AG08395 (cell line): ENCODE measurements at regions not wholly inside any gene's neighbourhood (a gene's known extent, or its start where the extent isn't known, plus 50 kb on each side); places are given as distances from the start of the nearest gene placed in this dataset.

Source experiments
- DNase-seq: peaks from one replicate; pipeline ENCODE4 v3.0.0; 2012; ENCODE audit warnings: mixed read lengths, low spot score

DNA sequence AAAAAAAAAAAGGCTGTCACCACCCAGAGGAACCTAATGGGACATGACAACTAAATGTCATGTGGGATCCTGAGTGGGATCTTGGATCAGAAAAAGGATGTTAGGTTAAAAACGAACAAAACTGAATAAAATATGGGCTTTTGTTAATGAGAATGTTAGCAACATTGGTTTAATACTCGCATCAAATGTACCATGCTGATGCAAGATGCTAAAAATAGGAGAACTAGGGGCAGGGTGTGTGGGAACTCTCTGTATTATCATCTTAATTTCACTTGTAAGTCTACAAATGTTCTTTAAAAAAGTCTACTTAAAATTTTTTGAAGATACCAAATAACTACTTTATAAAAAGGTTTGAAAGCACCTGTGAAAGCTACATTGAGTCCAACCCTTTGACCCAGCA, 88.8 kb upstream of the PRR5 start:
- DNase-seq = no peak

- DNase-seq = no peak
Measured at GRCh38 chr22:44611880-44612496, 90.0 kb upstream of the PRR5 start.

DNA sequence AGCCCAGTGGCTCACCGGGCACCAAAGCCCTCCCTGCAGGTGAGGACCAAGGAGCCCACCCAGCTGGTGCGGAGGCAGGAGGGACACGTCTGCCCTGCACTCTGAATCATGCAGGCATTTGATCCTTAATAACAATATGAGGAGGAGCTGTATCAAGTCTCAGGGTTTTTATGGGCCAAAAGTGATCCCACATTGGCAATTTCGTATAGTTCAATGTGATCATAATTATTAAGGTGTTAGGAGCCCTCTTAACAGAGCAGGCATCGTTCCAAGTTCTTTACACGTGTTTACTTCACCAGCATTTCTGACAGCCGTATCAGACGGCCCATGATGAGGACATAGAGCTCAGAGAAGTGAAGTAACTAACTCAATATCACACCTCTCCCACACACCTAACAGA, 91.9 kb upstream of the PRR5 start:
- DNase-seq = no peak

DNA sequence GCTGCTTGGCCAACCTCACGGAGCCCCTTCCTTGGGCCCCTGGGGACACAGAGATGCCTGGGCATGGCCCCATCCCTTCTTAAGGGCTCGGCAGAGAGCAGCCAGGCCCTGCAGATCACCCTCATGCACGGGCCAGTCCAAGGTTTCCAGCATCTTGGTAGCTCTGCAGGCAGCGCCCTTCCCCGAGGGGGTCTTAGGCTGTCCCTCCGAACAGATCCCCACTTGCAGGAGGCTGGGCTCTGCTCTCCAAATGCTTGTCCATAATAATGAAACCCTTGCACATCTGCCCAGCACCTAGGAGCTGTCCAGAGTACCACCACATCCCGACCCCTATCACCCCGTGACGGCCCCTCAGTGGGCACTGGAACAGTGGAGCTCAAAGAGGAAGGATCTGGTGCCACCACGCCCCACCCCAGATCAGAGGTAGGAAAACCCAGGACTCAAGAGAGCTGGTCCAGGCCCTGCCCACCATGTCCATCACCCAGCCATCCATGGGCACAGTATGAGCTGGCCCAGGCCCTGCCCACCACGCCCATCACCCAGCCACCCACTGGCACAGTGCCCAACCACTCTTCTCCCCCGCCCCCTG, 92.5 kb upstream of the PRR5 start:
- no peak for DNase-seq

DNA sequence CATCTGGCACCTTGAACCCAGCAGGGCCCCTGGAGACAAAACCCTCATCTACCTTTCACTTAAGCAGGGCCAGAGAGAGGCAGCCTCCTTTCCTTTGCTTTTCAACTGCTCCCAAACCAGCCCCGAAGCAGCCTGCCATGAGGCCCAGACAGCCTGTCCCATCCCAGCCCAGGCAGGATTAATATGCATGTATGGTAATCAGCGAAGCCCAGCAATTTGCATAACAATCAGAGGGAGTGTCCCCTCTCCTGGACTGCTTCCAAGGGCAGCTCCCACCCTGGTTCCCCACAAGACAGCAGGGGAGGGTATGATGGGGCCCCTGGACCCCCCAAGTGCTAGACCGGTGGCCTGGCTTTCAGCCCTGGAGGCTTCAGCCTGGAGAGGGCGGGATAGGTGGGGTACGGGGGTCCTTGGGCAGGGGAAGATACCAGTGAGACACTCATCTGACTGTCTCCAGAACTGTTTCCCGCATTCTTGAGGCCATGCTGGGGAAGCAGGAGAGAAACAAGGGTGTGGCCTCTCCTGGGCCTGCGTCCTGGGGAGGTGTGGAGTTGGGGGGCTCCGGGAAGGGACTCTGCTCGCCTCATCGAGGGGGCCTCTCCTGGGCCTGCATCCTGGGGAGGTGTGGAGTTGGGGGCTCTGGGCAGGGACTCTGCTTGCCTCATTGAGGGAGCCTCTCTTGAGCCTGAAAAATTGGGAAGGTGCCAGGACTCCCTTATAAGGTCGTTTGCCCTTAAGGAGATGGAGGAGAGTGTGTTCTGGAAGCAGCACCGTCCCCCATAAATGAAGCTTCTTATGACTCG, 93.2 kb upstream of the PRR5 start:
- DNase-seq = no peak

DNA sequence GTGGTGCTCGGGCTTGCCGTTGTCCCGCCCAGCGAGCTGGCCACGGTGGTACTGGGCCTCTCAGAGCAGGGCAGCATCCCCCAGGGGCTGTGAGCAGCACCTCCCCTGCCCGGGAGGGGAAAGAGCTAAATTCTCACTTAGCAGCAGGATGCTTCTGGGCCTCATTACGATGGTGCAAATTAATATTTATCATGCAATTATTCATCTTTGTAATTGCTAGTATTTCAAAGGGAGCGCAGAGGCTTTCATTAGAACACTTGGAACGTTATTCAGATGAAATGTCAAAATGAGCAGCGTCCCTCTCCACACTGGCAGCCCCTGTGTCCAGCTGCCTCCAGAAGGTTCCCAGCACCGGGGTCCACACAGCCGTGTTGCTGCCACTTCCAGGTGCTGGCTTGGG, 95.9 kb upstream of the PRR5 start:
- DNase-seq = no peak

DNA sequence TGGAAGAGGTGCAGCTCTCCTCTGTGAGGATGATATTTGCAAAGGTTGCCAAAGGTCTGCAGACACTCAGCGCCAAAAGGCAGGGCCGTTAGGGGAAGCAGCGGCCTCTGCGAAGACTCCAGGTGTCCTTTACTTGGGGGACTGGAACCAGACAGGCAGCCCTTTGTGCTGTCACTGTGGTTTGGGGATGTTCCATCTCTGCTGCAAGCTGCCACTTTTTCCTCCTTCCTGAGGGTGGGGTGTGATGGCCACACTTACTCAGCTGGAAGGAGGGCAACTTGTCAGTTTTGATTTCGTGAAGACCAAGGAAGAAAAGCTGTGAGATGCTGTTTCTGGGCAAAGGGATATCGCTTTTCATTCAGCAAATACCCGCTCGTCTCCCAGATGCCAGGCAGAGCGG, 96.5 kb upstream of the PRR5 start:
- DNase-seq = no peak

- DNase-seq = no peak
Measured at GRCh38 chr22:44604991-44605390, 97.0 kb upstream of the PRR5 start.

DNA sequence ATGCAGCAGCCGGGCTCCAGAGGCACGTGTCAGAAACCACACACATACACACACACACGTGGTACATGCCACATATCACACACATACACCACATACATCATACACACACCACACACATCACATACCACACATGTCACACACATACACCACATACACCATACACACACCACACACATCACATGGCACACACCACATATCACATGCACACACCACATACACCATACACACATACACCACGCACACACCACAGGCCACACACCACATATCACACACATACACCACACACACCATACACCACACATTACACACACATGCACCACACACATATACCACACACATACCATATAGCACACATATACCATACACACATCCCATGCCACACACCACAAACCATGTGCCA, 97.5 kb upstream of the PRR5 start:
- no peak for DNase-seq

- no peak for DNase-seq
Measured at GRCh38 chr22:44603767-44604166, 98.2 kb upstream of the PRR5 start.

GRCh38 chr22:44601725-44602124, 100.3 kb upstream of the PRR5 start:
- no peak for DNase-seq

GRCh38 chr22:44601189-44601588, 100.8 kb upstream of the PRR5 start:
- no peak for DNase-seq

- no peak for DNase-seq
Measured at GRCh38 chr22:44600207-44600785, 101.7 kb upstream of the PRR5 start.

- no peak for DNase-seq
Measured at GRCh38 chr22:44599500-44600140, 101.6 kb upstream of the RTL6 start.

DNA sequence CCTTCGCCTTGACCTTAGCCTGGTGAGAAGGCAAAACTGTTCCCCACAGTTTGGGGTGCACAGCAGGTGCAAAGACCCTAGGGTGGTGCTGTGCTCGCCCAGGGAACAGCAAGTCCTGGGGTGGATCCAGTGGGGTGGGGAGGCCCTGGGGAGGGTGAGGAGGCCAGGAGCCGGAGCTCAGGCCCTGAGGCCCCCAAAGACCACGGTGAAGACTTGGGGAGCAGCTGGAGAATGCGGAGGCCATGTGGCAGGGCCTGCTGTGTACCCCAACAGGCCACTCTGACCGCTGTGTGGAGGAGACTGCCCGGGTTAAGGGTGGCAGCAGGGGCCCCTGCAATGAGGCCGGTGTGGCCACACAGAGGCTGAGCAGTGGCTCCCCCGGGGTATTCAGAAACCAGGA, 101.1 kb upstream of the RTL6 start:
- DNase-seq = no peak

GRCh38 chr22:44597616-44598015, 99.6 kb upstream of the RTL6 start:
- peak; percentile 69 for DNase-seq

DNA sequence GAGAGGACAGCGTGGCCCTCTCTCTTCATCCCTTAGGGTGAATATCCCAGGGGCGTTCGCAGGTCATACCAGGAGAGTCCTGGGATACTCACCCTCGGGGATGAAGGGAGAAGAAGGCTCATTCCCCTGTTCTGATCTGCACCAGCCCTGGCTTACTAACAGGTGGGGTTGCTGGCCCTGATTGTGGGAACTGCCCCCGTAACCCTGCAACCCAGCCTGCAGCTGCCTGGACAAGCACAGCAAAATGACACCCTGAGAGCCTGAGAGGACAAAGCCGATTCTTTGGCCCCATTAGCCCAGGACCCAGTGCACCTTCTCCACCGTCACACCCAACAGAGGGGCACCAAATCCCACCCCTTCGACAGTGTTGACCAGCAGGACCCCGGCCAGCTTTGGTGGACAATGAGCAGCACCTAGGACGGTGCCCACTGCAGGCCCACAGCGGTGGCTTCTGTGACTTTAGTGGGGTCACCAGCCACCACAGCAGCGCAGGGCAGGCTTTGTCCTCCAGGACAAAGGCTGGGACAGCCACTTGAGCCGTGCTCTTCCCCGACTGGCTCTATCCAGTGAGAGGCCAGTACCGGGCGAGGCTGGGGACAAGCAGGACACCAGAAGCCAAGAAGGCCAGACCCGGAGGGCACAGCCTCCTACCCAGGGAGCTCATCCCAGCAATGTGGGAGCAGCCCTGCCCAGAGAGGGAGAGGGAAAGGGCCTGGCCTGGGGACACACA, 98.5 kb upstream of the RTL6 start:
- no peak for DNase-seq

DNA sequence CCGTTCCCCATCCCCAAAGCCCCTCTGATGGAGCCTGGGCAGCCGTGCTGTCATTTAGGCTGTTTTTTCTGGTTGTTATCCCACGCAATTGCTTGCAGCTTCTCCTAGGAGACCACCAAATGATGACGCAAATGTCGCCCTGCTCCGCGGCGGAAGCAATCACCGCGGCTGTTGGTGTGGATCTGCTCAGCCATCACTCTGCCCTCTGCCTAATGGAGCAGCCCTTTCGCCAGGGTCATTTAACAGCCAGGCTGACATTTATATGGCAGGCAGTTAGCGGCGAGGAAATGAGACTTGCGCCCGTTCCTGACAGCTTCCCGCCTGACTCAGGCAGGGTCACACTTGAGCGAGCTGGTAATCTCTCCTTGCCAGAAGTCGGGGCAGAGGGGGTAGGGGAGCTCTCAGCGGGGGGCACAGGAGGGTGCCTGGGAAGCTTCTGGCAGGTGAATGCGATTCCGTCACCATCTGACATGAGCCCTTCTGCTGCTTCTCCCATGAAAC, 97.9 kb upstream of the RTL6 start:
- DNase-seq = no peak

DNA sequence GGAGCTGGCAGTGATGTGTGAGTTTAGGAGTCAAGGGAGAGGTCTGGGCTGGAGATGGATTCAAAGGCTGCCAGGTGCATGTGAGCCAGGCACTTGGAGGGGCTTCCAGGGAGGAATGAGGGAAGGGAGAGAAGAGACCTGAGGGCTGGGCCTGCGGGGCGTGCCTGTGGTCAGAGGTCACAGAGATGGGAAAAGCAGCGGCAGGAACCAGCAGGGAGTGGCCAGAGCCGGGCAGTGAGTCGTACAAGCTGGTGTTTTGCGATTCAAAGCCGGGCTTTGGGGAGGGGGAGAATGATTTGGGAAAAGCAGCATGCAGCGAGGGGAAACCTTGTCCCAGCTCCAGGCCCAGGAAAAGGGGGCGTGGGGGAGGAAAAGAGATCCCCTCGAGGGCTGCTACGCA, 96.9 kb upstream of the RTL6 start:
- no peak for DNase-seq

DNA sequence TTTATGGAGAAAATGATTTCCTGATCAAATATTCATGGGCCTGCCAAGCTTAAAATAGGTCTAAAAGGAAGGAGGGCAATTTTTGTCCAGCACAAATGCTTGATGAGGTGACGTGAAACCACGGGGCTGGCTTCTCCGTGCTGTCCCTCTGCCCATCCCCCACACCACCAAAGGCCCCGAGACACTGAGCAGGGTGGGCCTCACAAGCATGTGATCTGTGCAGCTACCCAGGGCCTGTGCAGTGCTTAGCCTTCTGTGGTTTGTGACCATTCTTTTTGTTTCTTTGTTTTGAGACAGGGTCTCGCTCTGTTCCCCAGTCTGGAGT, 94.8 kb upstream of the RTL6 start:
- DNase-seq = no peak

DNA sequence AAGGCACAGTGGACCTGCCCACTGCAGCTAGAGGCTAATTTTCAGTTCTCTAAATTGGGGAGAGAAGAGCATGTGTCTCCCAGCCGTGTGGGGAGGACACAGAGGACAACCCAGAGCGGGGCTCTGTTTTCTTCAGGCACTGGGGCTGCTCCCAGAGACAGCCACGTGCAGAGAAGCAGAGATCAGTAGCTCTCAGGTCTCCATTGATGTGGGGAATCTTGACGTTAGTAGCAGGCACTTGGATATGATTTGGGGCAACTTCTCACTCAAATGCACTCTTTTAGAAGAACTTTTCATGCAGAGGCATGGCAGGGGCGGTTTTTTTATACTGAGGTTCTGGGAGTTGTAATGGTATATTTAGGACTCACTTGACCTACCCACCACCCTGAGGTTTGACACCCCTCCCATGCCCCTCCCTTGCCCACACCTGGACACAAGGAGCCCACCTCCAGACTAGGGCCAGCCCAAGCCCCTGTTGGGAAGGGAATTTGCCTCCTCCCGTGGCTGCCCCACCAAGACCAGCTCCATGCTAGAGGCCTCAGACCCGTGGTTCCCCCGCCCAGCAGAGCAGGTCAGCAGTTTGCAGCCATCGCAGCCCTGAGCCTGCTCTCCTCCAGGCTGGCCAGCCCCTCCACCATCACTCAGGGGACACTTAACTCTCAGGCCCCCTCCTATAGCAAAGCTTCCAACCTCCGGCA, 94.2 kb upstream of the RTL6 start:
- no peak for DNase-seq
